ENCODE measurements at regions not wholly inside any gene's neighbourhood (a gene's known extent, or its start where the extent isn't known, plus 50 kb on each side); places are given as distances from the start of the nearest gene placed in this dataset.

- TF ChIP-seq PATZ1 (CRISPR knock-in tag; IDR thresholded peaks at IDR 0.05; ENCODE audit: borderline replicate concordance) (no peak), ZC3H10 (CRISPR knock-in tag; IDR thresholded peaks at IDR 0.05) (no peak), CSDC2 (CRISPR knock-in tag; IDR thresholded peaks at IDR 0.05) (no peak), ZNF8 (CRISPR knock-in tag; IDR thresholded peaks at IDR 0.05) (no peak), TCF4 (CRISPR knock-in tag; IDR thresholded peaks at IDR 0.05; ENCODE audit: borderline replicate concordance) (no peak), ZNF565 (CRISPR knock-in tag; conservative IDR thresholded peaks at IDR 0.05; ENCODE audit: low read depth) (no peak), TSHZ2 (CRISPR knock-in tag; IDR thresholded peaks at IDR 0.05) (no peak), ARNTL (CRISPR knock-in tag; IDR thresholded peaks at IDR 0.05; ENCODE audit: borderline replicate concordance, low read depth) (no peak), BACH2 (CRISPR knock-in tag; IDR thresholded peaks at IDR 0.05; ENCODE audit: borderline replicate concordance) (no peak), CSRNP3 (CRISPR knock-in tag; IDR thresholded peaks at IDR 0.05) (no peak), SNAI2 (CRISPR knock-in tag; IDR thresholded peaks at IDR 0.05) (no peak), RARB (CRISPR knock-in tag; IDR thresholded peaks at IDR 0.05) (no peak), ZNF70 (CRISPR knock-in tag; IDR thresholded peaks at IDR 0.05) (no peak)
- TF ChIP-seq, protein P1, sequence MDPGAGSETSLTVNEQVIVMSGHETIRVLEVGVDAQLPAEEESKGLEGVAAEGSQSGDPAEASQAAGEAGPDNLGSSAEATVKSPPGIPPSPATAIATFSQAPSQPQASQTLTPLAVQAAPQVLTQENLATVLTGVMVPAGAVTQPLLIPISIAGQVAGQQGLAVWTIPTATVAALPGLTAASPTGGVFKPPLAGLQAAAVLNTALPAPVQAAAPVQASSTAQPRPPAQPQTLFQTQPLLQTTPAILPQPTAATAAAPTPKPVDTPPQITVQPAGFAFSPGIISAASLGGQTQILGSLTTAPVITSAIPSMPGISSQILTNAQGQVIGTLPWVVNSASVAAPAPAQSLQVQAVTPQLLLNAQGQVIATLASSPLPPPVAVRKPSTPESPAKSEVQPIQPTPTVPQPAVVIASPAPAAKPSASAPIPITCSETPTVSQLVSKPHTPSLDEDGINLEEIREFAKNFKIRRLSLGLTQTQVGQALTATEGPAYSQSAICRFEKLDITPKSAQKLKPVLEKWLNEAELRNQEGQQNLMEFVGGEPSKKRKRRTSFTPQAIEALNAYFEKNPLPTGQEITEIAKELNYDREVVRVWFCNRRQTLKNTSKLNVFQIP (CRISPR knock-in tag; IDR thresholded peaks at IDR 0.05; ENCODE audit: borderline replicate concordance, low read depth): no peak
- no peak for ATAC-seq
These were observed 63.1 kb downstream of the MATN1 start for GRCh38 chr1:30660241-30660640.

GRCh38 chr1:30659702-30660101 is 63.7 kb downstream of the MATN1 start:
- no peak for ATAC-seq
- TF ChIP-seq, protein P1 (CRISPR knock-in tag; IDR thresholded peaks at IDR 0.05; ENCODE audit: borderline replicate concordance, low read depth): no peak
- no peak for TF ChIP-seq PPARA (CRISPR knock-in tag; IDR thresholded peaks at IDR 0.05; ENCODE audit: borderline replicate concordance)
- no peak for TF ChIP-seq RARB (CRISPR knock-in tag; IDR thresholded peaks at IDR 0.05)
- no peak for TF ChIP-seq TCF4 (CRISPR knock-in tag; IDR thresholded peaks at IDR 0.05; ENCODE audit: borderline replicate concordance)
- no peak for TF ChIP-seq CSDC2 (CRISPR knock-in tag; IDR thresholded peaks at IDR 0.05)
- no peak for TF ChIP-seq ARNTL (CRISPR knock-in tag; IDR thresholded peaks at IDR 0.05; ENCODE audit: borderline replicate concordance, low read depth)
- TF ChIP-seq OSR1 (CRISPR knock-in tag; IDR thresholded peaks at IDR 0.05): no peak
- TF ChIP-seq CSRNP3 (CRISPR knock-in tag; IDR thresholded peaks at IDR 0.05): no peak
- no peak for TF ChIP-seq ZFP3 (CRISPR knock-in tag; IDR thresholded peaks at IDR 0.05)
- TF ChIP-seq SNAI2 (CRISPR knock-in tag; IDR thresholded peaks at IDR 0.05): no peak
- no peak for TF ChIP-seq ZFP30 (CRISPR knock-in tag; IDR thresholded peaks at IDR 0.05)
- TF ChIP-seq TOX (CRISPR knock-in tag; IDR thresholded peaks at IDR 0.05; ENCODE audit: borderline replicate concordance): no peak
- no peak for TF ChIP-seq ZNF70 (CRISPR knock-in tag; IDR thresholded peaks at IDR 0.05)
- no peak for TF ChIP-seq BACH2 (CRISPR knock-in tag; IDR thresholded peaks at IDR 0.05; ENCODE audit: borderline replicate concordance)
- TF ChIP-seq PATZ1 (CRISPR knock-in tag; IDR thresholded peaks at IDR 0.05; ENCODE audit: borderline replicate concordance): no peak
- no peak for TF ChIP-seq ZNF8 (CRISPR knock-in tag; IDR thresholded peaks at IDR 0.05)
- TF ChIP-seq ZNF565 (CRISPR knock-in tag; conservative IDR thresholded peaks at IDR 0.05; ENCODE audit: low read depth): no peak
- TF ChIP-seq, protein P2, sequence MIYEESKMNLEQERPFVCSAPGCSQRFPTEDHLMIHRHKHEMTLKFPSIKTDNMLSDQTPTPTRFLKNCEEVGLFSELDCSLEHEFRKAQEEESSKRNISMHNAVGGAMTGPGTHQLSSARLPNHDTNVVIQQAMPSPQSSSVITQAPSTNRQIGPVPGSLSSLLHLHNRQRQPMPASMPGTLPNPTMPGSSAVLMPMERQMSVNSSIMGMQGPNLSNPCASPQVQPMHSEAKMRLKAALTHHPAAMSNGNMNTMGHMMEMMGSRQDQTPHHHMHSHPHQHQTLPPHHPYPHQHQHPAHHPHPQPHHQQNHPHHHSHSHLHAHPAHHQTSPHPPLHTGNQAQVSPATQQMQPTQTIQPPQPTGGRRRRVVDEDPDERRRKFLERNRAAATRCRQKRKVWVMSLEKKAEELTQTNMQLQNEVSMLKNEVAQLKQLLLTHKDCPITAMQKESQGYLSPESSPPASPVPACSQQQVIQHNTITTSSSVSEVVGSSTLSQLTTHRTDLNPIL (CRISPR knock-in tag; IDR thresholded peaks at IDR 0.05; ENCODE audit: low read depth): no peak
- no peak for TF ChIP-seq TSHZ2 (CRISPR knock-in tag; IDR thresholded peaks at IDR 0.05)
